Epithelial cell of esophagus (primary cell): ENCODE measurements at regions not wholly inside any gene's neighbourhood (a gene's known extent, or its start where the extent isn't known, plus 50 kb on each side); places are given as distances from the start of the nearest gene placed in this dataset.

Experiments
- DNase-seq: peaks from one replicate; pipeline ENCODE4 v3.0.0; 2010; ENCODE audit warnings: low read depth
- H3K4me3 ChIP-seq: 2 replicates; pipeline ENCODE4 v1.5.1; 2011; ENCODE audit warnings: mild to moderate bottlenecking, low read length, control low read depth
- TF ChIP-seq, protein P1 (sequence below): IDR thresholded peaks from 2 replicates; pipeline ENCODE4 v1.5.1; 2011; ENCODE audit warnings: low read depth, mild to moderate bottlenecking, low read length, control low read depth, inconsistent platforms; ENCODE audit not compliant: insufficient read depth; ENCODE audit errors: missing control alignments

DNA sequence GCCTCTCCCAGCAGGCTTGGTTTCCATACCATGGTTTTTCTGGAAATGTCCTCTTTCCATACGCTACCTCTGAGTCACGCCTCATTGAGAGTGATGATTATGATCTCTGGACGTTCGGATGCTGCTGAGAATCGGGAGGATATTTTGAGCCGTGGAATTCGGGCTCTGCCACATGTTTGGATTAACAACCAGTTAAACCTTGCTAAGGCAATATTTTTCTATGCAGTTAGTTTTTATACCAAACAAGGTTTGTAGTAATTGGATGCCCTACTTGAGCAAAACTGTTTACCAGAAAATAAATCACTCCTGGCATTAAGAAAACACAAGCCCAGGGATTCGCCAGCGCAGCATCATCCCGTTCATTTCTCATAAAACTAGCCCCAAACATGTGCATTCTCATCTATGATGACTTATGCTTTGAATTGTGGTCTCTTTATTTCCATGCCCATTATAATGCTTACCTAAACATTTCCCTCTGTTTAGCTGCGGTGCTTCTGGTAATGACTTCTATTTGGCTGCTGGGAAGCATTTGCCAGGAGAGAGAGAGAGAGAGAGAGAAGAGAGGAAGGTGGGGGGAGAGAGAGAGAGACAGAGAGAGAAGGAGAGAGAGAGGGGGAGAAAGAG, 198.9 kb downstream of the CLIC5 start:
- TF ChIP-seq, protein P1, sequence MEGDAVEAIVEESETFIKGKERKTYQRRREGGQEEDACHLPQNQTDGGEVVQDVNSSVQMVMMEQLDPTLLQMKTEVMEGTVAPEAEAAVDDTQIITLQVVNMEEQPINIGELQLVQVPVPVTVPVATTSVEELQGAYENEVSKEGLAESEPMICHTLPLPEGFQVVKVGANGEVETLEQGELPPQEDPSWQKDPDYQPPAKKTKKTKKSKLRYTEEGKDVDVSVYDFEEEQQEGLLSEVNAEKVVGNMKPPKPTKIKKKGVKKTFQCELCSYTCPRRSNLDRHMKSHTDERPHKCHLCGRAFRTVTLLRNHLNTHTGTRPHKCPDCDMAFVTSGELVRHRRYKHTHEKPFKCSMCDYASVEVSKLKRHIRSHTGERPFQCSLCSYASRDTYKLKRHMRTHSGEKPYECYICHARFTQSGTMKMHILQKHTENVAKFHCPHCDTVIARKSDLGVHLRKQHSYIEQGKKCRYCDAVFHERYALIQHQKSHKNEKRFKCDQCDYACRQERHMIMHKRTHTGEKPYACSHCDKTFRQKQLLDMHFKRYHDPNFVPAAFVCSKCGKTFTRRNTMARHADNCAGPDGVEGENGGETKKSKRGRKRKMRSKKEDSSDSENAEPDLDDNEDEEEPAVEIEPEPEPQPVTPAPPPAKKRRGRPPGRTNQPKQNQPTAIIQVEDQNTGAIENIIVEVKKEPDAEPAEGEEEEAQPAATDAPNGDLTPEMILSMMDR, result no peak
- H3K4me3 ChIP-seq, result no peak overlapping the region
- DNase-seq, result no peak

DNA sequence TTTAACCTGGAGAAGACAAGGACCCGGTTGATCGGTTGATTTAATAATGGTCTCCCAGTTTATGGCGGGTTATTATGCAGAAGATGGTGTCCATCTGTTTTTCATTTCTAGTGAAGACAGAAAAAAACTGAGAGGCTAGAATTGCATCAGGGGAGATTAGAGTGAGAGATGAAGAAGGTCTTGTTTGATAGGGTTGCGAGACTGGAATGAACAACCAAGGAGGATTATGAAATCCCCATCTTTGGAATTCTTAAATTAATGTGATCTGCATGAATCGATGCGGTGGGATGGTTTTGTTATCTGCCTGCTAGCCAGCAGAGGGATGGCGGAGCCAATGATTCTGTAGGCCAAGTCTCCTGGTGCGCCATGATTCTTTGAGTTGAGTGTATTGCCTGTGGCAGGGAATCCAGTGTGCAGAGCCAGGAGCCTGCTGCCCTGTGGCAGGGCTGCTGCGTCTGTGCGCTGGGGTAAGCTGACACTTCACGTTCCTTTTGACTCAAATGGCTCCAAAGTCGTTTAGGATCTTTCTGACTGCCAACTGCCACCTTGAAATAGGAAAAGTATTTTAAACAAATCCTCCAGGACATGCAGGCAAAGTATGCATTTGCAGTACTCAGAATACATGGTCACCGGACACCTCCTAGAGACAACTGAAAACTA, 200.1 kb downstream of the CLIC5 start:
- no peak overlapping the region for H3K4me3 ChIP-seq
- no peak for DNase-seq
- TF ChIP-seq, protein P1, result no peak

DNA sequence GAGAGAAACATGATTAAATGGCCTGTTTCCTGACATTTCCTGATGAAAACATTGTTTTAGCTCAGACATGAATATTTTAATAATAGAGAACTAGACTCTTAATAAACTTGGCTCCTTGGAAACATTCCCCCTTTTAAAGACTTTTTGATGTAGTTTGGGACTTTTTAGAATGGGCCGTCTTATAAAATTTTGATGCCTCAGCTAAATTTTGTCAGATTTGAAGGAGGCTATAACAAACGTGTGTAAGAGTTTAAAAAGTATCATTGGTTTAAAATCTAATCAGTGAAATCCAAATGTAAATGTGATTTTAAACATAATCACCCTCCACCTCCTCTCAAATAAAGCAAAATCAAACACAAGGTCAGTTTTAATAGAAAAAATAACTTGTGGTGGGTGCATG, 200.9 kb downstream of the CLIC5 start:
- no peak for DNase-seq
- no peak overlapping the region for H3K4me3 ChIP-seq
- TF ChIP-seq, protein P1, result no peak

DNA sequence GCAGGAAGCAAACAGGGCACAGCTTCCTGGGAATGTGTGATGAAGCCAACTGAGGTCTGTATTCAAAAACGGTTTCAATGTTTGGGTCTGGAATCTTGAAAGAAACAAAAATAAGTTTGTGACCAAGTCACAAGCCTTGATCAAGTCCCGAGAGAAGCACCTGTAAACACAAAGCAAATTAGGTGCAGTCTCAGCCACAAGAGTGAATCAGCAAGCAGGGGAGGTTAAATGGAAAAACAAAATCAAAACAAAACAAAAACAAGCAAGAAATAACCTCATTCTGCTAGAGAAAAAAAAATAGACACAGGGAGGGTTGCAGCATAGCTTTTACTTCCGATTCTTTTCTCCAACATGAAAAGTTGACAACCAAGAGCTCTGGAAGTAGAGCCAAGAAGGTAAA, 201.7 kb downstream of the CLIC5 start:
- no peak for DNase-seq
- H3K4me3 ChIP-seq, result no peak overlapping the region
- TF ChIP-seq, protein P1, result no peak

DNA sequence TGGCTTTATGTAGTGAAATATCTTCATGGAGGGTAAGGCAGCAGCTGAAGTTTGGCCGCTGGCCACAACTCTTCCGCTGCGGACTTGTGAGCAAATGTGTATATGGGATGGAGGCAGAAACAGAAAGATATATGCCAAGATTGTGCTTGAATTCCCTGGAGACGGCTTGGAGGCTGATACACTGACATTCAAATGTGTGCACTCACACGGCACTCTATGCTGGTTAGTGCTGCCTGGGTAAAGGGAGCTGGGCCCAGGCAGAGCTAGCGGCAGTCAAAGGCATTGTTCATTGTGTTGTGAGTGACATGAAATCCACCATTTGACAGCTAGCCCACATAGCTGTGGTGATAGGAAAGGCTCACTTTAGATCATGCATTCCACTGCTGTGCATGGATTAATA, 202.7 kb downstream of the CLIC5 start:
- DNase-seq, result no peak

DNA sequence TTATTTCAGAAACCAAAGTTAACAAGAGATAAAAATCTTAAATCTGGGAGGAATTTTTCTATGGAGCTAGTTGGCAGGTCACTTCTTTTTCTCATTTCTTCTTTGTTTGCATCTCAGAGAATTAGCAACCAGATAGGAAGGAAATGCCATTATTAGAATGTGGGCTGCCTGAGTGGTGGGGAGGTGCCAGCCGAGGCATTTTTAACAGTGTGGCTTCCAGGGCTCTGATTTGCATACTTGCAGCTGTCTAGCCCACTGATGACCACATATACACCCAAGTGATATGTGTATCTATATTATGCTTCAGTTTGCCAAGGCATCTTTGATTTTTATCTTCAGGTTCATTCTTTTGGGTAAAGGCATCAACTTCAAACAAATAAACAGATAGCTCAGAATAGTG, 206.7 kb downstream of the CLIC5 start:
- TF ChIP-seq, protein P1, result no peak
- DNase-seq, result no peak
- no peak overlapping the region for H3K4me3 ChIP-seq

More for the DNA sequence above, 202.7 kb downstream of the CLIC5 start:
- TF ChIP-seq, protein P1, result no peak
- H3K4me3 ChIP-seq, result no peak overlapping the region

DNA sequence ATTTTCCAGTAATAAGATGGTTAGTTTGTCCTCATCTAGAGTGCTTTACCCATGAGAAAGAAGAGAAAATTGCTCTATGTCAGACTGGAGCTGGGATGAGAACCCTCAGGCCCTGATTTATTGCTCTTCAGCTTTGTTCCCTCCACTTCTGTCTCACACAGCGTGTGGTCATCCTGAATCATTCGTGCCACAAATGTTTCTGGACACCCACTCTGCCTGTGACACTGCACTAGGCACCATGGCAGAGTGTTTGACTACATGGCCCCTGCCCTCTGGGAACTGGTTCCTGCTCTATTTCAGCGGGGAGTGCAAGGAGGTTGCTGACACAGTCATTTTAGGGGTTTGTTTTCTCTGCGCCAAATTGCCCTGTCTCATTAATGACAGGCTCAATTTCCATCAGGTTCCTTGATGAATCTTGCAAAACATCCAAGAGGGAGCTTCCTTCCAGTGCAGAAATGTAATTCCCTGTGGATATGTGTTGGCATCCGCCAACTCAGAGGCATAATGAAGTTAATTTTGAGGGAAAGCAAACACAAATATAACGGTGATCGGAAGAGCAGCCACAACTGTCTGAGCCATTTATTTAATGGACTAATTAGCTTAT, 207.5 kb downstream of the CLIC5 start:
- H3K4me3 ChIP-seq, result no peak overlapping the region
- no peak for DNase-seq
- TF ChIP-seq, protein P1, result no peak
